Lower lobe of right lung (tissue), 2 donors: ENCODE measurements at regions not wholly inside any gene's neighbourhood (a gene's known extent, or its start where the extent isn't known, plus 50 kb on each side); places are given as distances from the start of the nearest gene placed in this dataset.

Source experiments
- ATAC-seq, 2 donors: fragments of 200-7000 bp; cut with Tn5 transposase; one replicate each; pipeline ENCODE4 v1.9.1; 2020 to 2022; ENCODE audit warnings: mild to moderate bottlenecking in 2 of 2, moderate library complexity in 2 of 2
- DNase-seq: peaks from one replicate; pipeline ENCODE4 v3.0.0-alpha.2; 2020
- H3K27ac ChIP-seq: fragments of 200-600 bp; one replicate; pipeline ENCODE4 v1.8.0; 2022
- H3K27me3 ChIP-seq: fragments of 200-600 bp; one replicate; pipeline ENCODE4 v1.8.0; 2022; ENCODE audit warnings: low read depth
- H3K36me3 ChIP-seq: fragments of 200-600 bp; one replicate; pipeline ENCODE4 v1.8.0; 2022; ENCODE audit warnings: mild to moderate bottlenecking
- H3K4me1 ChIP-seq: fragments of 200-600 bp; one replicate; pipeline ENCODE4 v1.8.0; 2022
- H3K4me3 ChIP-seq: fragments of 200-600 bp; one replicate; pipeline ENCODE4 v1.8.0; 2022; ENCODE audit warnings: mild to moderate bottlenecking
- H3K9me3 ChIP-seq: fragments of 200-600 bp; one replicate; pipeline ENCODE4 v1.8.0; 2022
- CTCF ChIP-seq: fragments of 200-600 bp; IDR thresholded peaks from one replicate; pipeline ENCODE4 v1.8.0; 2022; ENCODE audit warnings: antibody characterized with exemption, mild to moderate bottlenecking
- intact Hi-C: fragments of 100-400 bp; cut with DNase I; formaldehyde crosslinking; loops from one replicate; pipeline ENCODE4 v1.11.0; 2022
- donor health status: DM: no; HTN: yes; CAD: no; lungs with severe emphysema.

- H3K27me3 ChIP-seq, result no peaks in the 10 kb centered on the region
Measured at GRCh38 chr14:24710403-24711112, 76.6 kb upstream of the GZMB start.

GRCh38 chr14:24708684-24709083 is 74.7 kb upstream of the GZMB start:
- Histone ChIP-seq H3K36me3 (no peaks in the 10 kb centered on the region), H3K27me3 (no peaks in the 10 kb centered on the region), H3K27ac (no peak overlapping the region), H3K4me3 (no peak overlapping the region), H3K9me3 (no peaks in the 10 kb centered on the region), H3K4me1 (no peaks in the 10 kb centered on the region)
- no peak for TF ChIP-seq CTCF
- DNase-seq (no peak), ATAC-seq (no peak)
- intact Hi-C loops, result no loop called here

More at GRCh38 chr14:24710403-24711112, 76.6 kb upstream of the GZMB start:
- Histone ChIP-seq H3K4me3 (peak overlapping the region; percentile 11), H3K4me1 (no peaks in the 10 kb centered on the region), H3K27ac (no peak overlapping the region), H3K36me3 (no peaks in the 10 kb centered on the region), H3K9me3 (no peaks in the 10 kb centered on the region)
- ATAC-seq (peak; percentile 62 to 71), DNase-seq (no peak)
- intact Hi-C loops, result no loop called here
- peak; percentile 83 for TF ChIP-seq CTCF

- DNase-seq, result no peak
- TF ChIP-seq CTCF, result no peak
- intact Hi-C loops, result no loop called here
Measured at GRCh38 chr14:24706351-24706750, 72.4 kb upstream of the GZMB start.

GRCh38 chr14:24705840-24706239 is 71.8 kb upstream of the GZMB start:
- peak; percentile 37 to 63 for ATAC-seq

More at GRCh38 chr14:24706351-24706750, 72.4 kb upstream of the GZMB start:
- no peaks in the 10 kb centered on the region for H3K27me3 ChIP-seq
- no peaks in the 10 kb centered on the region for H3K4me1 ChIP-seq
- no peak for ATAC-seq
- no peaks in the 10 kb centered on the region for H3K36me3 ChIP-seq
- H3K27ac ChIP-seq, result no peak overlapping the region
- no peaks in the 10 kb centered on the region for H3K9me3 ChIP-seq
- H3K4me3 ChIP-seq, result no peak overlapping the region

GRCh38 chr14:24701062-24701461 is 67.1 kb upstream of the GZMB start:
- Histone ChIP-seq H3K4me3 (no peak overlapping the region), H3K4me1 (no peaks in the 10 kb centered on the region), H3K36me3 (no peaks in the 10 kb centered on the region), H3K27me3 (no peaks in the 10 kb centered on the region), H3K9me3 (no peaks in the 10 kb centered on the region), H3K27ac (no peak overlapping the region)
- ATAC-seq (no peak), DNase-seq (no peak)
- no peak for TF ChIP-seq CTCF
- intact Hi-C loops, result no loop called here

More at GRCh38 chr14:24705840-24706239, 71.8 kb upstream of the GZMB start:
- Histone ChIP-seq H3K4me3 (no peak overlapping the region), H3K27me3 (no peaks in the 10 kb centered on the region), H3K4me1 (no peaks in the 10 kb centered on the region), H3K36me3 (no peaks in the 10 kb centered on the region), H3K9me3 (no peaks in the 10 kb centered on the region), H3K27ac (no peak overlapping the region)
- no peak for DNase-seq
- intact Hi-C loops, result no loop called here
- TF ChIP-seq CTCF, result no peak
